NB4 (cell line): ENCODE measurements at regions not wholly inside any gene's neighbourhood (a gene's known extent, or its start where the extent isn't known, plus 50 kb on each side); places are given as distances from the start of the nearest gene placed in this dataset.

Source experiments
- CTCF ChIP-seq: IDR thresholded peaks from one replicate; pipeline ENCODE4 v1.5.1; 2012; ENCODE audit warnings: low read depth, low read length
- MYC ChIP-seq: IDR thresholded peaks from 2 replicates; pipeline ENCODE4 v1.6.1; 2011; ENCODE audit warnings: low read depth, low read length
- POLR2A ChIP-seq: IDR thresholded peaks from 2 replicates; pipeline ENCODE4 v1.6.1; 2011; ENCODE audit warnings: mild to moderate bottlenecking; ENCODE audit not compliant: insufficient read length; ENCODE audit errors: extremely low read depth

DNA sequence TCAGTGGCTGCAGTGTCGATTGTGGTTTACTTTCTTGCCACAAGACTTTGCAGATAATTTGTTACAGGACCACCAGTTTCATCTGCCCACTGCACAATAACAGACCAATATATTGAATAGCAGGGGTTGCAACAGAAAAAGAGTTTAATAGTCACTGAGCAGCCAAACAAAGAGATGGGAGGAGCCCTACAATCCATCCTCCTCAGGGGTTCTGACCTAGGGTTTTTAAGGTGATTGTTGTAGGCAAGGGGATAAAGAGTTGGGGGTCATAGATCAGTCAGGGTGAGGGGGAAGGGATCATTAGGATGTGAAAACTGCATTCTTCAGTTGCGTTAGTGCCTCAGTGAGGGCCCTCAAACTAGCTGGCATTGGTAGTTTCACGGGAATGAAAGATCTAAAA, 110.7 kb upstream of the OLFM3 start:
- TF ChIP-seq CTCF: no peak
- TF ChIP-seq POLR2A: no peak
- no peak for TF ChIP-seq MYC
